Liver (tissue), 3 donors: ENCODE measurements at regions not wholly inside any gene's neighbourhood (a gene's known extent, or its start where the extent isn't known, plus 50 kb on each side); places are given as distances from the start of the nearest gene placed in this dataset.

Source experiments
- ATF3 ChIP-seq: IDR thresholded peaks from 2 replicates; pipeline ENCODE4 v1.6.1; 2016; ENCODE audit warnings: antibody characterized with exemption
- EGR1 ChIP-seq, 2 donors: IDR thresholded peaks; 2 replicates each; pipeline ENCODE4 v1.6.1; 2016 to 2018; ENCODE audit warnings: antibody characterized with exemption in 2 of 2, low read depth in 2 of 2
- GABPA ChIP-seq, 2 donors: IDR thresholded peaks in 1 of 2; conservative IDR thresholded peaks in 1 of 2; 2 replicates each; pipeline ENCODE4 v1.6.1; 2016; ENCODE audit warnings: antibody characterized with exemption in 2 of 2, mild to moderate bottlenecking in 1 of 2, moderate library complexity in 1 of 2
- JUND ChIP-seq, 2 donors: IDR thresholded peaks; 2 replicates each; pipeline ENCODE4 v1.6.1; 2016; ENCODE audit warnings: antibody characterized with exemption in 2 of 2
- MAX ChIP-seq: IDR thresholded peaks from 2 replicates; pipeline ENCODE4 v1.6.1; 2016; ENCODE audit warnings: antibody characterized with exemption
- REST ChIP-seq: IDR thresholded peaks from 2 replicates; pipeline ENCODE4 v1.6.1; 2016; ENCODE audit warnings: antibody characterized with exemption, mild to moderate bottlenecking
- TAF1 ChIP-seq: conservative IDR thresholded peaks from 2 replicates; pipeline ENCODE4 v1.6.1; 2016; ENCODE audit warnings: antibody characterized with exemption, mild to moderate bottlenecking
- YY1 ChIP-seq: IDR thresholded peaks from 2 replicates; pipeline ENCODE4 v1.6.1; 2016; ENCODE audit warnings: antibody characterized with exemption, mild to moderate bottlenecking
- TF ChIP-seq, protein P1 (sequence below): fragments of 150-350 bp; IDR thresholded peaks from 2 replicates; pipeline ENCODE4 v1.5.1; 2017; ENCODE audit warnings: improper control_type of control experiment, low read depth, low read length; ENCODE audit not compliant: missing input control
- donor health status: healthy.
- donor health status: healthy.

DNA sequence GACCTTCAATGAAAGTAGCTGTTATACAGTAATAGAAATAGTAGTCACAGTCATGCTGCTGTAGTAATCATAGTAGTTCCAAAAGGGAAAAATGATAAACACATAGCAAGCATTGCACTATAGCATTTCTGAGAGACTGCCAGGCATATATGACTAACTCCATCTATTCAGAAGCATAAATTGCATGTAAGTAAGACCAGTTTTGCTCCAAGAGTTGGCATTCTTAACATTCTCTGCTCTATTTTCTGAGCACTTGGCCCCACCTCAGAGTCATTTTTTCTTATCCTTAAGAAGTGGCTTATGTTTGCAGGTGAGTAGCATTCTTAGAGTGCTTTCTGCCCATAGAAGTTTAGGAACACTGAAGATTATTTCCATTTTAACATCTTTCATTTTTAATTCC, 490.3 kb upstream of the TECRL start:
- TF ChIP-seq EGR1 (IDR thresholded peaks at IDR 0.05; ENCODE audit: low read depth in 2 of 2) (no peak), ATF3 (no peak), YY1 (no peak), TAF1 (no peak), GABPA (IDR thresholded peaks at IDR 0.05 in 1 of 2, conservative IDR thresholded peaks at IDR 0.05 in 1 of 2) (no peak), REST (no peak), MAX (no peak), JUND (IDR thresholded peaks at IDR 0.05) (no peak)
- TF ChIP-seq, protein P1, sequence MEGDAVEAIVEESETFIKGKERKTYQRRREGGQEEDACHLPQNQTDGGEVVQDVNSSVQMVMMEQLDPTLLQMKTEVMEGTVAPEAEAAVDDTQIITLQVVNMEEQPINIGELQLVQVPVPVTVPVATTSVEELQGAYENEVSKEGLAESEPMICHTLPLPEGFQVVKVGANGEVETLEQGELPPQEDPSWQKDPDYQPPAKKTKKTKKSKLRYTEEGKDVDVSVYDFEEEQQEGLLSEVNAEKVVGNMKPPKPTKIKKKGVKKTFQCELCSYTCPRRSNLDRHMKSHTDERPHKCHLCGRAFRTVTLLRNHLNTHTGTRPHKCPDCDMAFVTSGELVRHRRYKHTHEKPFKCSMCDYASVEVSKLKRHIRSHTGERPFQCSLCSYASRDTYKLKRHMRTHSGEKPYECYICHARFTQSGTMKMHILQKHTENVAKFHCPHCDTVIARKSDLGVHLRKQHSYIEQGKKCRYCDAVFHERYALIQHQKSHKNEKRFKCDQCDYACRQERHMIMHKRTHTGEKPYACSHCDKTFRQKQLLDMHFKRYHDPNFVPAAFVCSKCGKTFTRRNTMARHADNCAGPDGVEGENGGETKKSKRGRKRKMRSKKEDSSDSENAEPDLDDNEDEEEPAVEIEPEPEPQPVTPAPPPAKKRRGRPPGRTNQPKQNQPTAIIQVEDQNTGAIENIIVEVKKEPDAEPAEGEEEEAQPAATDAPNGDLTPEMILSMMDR = no peak
